C4-2B (cell line): ENCODE measurements at regions not wholly inside any gene's neighbourhood (a gene's known extent, or its start where the extent isn't known, plus 50 kb on each side); places are given as distances from the start of the nearest gene placed in this dataset.

ENCODE experiments used
- H3K27ac ChIP-seq: fragments of 450-650 bp; 2 replicates; pipeline ENCODE4 v1.5.1; 2017
- ZFX ChIP-seq: fragments of 450-650 bp; IDR thresholded peaks from 2 replicates; pipeline ENCODE4 v1.6.1; 2017
- TF ChIP-seq, protein P1 (sequence below): fragments of 450-650 bp; conservative IDR thresholded peaks from 2 replicates; pipeline ENCODE4 v1.5.1; 2017; ENCODE audit warnings: mild to moderate bottlenecking

DNA sequence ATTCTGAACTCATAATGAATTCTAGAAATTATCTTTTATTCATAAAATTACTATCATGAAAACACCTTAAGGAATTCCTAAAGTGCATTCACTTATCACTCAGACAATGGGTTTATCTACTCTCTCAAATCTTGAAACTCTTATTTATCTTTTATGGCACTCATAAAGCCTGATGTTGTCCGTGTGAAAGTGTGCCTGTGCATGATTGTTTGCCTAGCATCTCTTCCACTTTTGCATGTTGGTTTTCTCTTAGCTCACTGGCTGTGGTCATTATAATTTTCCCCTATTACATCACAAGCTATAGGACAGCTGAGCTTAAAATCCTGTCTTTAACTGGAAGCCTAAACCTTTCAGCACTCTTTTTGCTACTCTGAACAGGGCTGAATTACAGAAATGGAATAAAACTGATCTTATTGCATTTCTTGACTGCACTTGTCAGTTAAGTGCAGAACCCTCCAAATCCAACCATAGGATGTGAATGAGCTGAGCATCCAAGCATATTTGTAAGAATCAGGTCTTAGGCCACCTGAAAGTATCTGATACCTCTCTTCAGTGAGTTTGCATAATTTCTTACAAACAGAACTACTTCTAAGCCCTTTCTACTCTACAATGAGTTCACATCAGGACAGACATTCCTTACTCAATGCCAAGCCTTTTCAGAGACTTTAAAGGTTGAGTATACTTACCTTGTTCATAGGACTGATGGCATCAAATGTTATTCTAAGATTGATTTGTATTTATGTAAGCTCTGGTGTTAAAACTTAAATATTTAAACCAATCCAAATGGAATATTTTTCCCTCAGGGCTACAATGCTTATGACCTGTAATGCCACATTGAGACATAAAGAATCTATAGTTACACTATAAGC is 221.2 kb upstream of the KITLG start:
- TF ChIP-seq, protein P1, sequence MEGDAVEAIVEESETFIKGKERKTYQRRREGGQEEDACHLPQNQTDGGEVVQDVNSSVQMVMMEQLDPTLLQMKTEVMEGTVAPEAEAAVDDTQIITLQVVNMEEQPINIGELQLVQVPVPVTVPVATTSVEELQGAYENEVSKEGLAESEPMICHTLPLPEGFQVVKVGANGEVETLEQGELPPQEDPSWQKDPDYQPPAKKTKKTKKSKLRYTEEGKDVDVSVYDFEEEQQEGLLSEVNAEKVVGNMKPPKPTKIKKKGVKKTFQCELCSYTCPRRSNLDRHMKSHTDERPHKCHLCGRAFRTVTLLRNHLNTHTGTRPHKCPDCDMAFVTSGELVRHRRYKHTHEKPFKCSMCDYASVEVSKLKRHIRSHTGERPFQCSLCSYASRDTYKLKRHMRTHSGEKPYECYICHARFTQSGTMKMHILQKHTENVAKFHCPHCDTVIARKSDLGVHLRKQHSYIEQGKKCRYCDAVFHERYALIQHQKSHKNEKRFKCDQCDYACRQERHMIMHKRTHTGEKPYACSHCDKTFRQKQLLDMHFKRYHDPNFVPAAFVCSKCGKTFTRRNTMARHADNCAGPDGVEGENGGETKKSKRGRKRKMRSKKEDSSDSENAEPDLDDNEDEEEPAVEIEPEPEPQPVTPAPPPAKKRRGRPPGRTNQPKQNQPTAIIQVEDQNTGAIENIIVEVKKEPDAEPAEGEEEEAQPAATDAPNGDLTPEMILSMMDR, result no peak
- TF ChIP-seq ZFX, result no peak
- no peak overlapping the region for H3K27ac ChIP-seq

DNA sequence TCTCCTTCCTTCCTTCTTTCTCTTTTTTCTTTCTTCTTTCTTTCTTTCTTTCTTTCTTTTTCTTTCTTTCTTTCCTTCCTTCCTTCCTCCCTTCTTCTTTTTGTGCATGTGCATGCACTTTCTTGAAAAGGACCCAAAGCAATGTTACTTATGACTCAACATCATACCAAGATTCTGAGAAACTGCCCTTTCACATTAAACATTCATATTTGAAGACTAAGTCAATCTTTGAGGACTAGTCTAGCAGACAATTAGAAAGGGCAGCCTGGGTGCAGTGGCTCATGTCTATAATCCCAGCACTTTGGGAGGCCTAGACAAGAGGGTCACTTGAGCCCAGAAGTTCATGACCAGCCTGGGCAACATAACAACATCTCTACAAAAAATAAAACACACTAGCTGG is 212.8 kb upstream of the KITLG start:
- no peak overlapping the region for H3K27ac ChIP-seq
- no peak for TF ChIP-seq ZFX
- TF ChIP-seq, protein P1, result no peak

DNA sequence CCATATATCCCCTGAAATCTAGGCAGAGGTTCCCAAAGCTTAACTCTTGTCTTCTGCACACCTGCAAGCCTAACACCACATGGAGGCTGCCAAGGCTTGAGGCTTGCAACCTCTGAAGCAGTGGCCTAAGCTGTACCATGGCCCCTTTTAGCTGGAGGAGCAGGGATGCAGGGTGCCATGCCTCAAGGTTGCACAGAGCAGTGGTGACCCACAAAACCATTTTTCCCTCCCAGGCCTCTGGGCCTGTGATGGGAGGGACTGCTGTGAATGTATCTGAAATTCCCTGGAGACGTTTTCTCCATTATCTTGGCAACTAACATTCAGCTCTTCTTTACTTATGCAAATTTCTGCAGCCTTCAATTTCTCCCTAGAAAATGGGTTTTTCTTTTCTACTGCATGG is 210.0 kb upstream of the KITLG start:
- no peak for TF ChIP-seq ZFX
- TF ChIP-seq, protein P1, result no peak
- no peak overlapping the region for H3K27ac ChIP-seq

DNA sequence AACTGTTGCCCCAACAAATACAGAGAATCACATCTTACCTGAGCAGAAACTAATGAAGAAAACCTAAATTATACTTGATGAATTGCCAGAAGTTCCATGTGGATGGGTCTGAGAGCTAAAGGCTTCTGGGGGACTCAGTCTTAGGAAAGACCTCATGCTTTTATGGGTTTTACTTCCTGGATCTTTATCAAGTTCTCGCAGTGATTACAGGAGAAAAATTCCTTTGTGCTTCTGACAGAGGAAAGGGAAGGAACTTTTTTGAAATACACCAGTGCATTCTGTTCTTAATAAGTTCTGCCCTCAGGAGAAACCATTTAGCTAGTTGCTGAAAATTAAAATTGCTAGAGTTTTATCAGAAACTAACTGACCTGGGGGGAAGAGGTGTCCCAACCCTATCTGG is 203.9 kb upstream of the KITLG start:
- TF ChIP-seq ZFX, result no peak
- TF ChIP-seq, protein P1, result no peak
- no peak overlapping the region for H3K27ac ChIP-seq

DNA sequence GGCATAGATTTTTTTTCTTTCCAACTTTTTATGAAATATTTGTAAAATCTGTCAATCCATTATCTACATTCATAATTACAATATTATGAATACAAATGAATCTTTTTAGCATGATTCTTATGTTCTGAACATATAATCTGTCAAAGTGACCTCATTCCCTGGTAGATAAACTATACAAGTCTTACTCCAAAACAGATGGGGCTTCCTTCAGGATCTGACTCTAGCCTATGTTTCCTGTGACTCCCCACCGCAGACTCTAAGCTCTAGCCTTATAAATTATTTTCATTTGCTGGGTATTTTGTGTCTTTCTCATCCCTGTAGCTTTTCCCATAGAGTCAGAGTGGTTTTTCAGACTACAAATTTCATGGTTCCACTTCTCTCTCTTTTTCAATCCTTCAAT is 202.1 kb upstream of the KITLG start:
- TF ChIP-seq, protein P1, result no peak
- H3K27ac ChIP-seq, result no peak overlapping the region

DNA sequence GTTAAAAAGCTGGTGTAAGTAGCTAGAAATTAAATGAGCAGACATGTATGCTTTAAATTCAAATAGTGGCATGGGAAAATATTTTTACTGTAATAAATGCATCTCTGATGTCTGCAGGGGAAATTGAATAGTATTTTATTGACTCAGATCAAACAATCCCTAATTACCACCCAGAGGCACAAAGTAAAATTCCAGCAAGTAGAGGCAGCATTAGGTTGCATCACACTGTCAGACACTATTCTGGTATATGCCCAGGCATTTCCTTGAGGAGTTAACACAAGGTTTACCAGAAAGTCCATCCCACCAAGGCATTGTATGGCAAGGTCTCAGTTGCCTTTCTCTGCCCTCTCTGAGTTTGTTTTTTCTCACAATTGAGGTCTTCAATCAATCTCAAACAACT is 201.6 kb upstream of the KITLG start:
- TF ChIP-seq, protein P1, result no peak
- no peak for TF ChIP-seq ZFX
- no peak overlapping the region for H3K27ac ChIP-seq

DNA sequence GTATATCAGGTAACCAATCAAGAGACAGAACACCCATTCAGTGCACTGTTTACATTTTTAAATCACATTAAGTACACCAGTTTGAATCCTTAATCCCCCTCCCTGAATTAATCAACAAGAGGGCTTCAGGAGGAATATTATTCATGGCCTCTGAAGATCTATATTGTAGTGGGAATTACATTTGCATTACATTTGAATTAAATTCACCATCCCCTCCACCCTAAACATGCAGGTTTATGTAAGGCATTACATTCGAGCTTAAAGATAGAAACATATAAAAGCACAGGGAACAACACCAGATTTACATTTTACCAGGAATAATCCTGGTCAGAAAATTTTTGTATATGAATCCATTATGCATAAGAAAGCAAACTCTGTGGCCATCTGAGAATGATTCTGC is 197.8 kb upstream of the KITLG start:
- no peak overlapping the region for H3K27ac ChIP-seq
- TF ChIP-seq, protein P1, result no peak
- TF ChIP-seq ZFX, result no peak
